ENCODE measurements at regions not wholly inside any gene's neighbourhood (a gene's known extent, or its start where the extent isn't known, plus 50 kb on each side); places are given as distances from the start of the nearest gene placed in this dataset.

DNA sequence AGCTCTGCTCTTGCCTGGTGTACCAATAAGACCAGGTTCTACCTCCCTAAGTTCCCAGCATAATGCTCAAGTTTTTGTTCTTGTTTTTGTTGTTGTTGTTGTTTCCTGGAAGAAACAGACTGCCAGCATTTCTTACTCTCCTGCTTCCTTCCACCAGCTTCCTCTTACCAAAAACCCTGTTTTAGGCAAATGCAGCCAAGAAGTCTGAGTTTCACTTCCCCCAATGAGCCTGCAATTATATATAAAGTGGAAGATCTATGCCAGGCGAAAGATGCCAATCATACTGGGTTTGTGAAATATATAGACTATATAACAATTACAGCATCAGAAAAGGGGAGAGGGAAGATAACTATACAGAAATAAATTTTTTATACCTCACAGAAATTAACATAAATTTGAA lies 931.5 kb upstream of the FAT3 start:
- TF ChIP-seq, protein P1, sequence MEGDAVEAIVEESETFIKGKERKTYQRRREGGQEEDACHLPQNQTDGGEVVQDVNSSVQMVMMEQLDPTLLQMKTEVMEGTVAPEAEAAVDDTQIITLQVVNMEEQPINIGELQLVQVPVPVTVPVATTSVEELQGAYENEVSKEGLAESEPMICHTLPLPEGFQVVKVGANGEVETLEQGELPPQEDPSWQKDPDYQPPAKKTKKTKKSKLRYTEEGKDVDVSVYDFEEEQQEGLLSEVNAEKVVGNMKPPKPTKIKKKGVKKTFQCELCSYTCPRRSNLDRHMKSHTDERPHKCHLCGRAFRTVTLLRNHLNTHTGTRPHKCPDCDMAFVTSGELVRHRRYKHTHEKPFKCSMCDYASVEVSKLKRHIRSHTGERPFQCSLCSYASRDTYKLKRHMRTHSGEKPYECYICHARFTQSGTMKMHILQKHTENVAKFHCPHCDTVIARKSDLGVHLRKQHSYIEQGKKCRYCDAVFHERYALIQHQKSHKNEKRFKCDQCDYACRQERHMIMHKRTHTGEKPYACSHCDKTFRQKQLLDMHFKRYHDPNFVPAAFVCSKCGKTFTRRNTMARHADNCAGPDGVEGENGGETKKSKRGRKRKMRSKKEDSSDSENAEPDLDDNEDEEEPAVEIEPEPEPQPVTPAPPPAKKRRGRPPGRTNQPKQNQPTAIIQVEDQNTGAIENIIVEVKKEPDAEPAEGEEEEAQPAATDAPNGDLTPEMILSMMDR (conservative IDR thresholded peaks at IDR 0.05; ENCODE audit: low read depth, low read length), result no peak
- TF ChIP-seq EZH2 (IDR thresholded peaks at IDR 0.05; ENCODE audit: low read length, unreplicated experiment), result no peak
- TF ChIP-seq EZH2phosphoT487 (IDR thresholded peaks at IDR 0.05; ENCODE audit: borderline replicate concordance, low read length), result no peak
